ENCODE measurements at regions not wholly inside any gene's neighbourhood (a gene's known extent, or its start where the extent isn't known, plus 50 kb on each side); places are given as distances from the start of the nearest gene placed in this dataset.

- DNase-seq, result peak in 1 of 5 donors; percentile 51
Measured at GRCh38 chr17:413016-413350, 60.4 kb upstream of the RPH3AL start.

GRCh38 chr17:412211-413015 is 59.8 kb upstream of the RPH3AL start:
- DNase-seq, result peak in 4 of 5 donors; percentile 49 to 75 (median 65)

- DNase-seq, result no peak
Measured at GRCh38 chr17:411421-412120, 59.0 kb upstream of the RPH3AL start.

- peak; percentile 31 to 71 (median 60) for DNase-seq
Measured at GRCh38 chr17:410543-411401, 58.2 kb upstream of the RPH3AL start.

GRCh38 chr17:409848-410542 is 57.4 kb upstream of the RPH3AL start:
- DNase-seq, result peak; percentile 99 to 100 (median 100)

- no peak for DNase-seq
Measured at GRCh38 chr17:409308-409847, 56.8 kb upstream of the RPH3AL start.

- DNase-seq, result no peak
Measured at GRCh38 chr17:404703-405102, 52.1 kb upstream of the RPH3AL start.

Measured in T-helper 1 cell (primary cell).